ENCODE measurements at regions not wholly inside any gene's neighbourhood (a gene's known extent, or its start where the extent isn't known, plus 50 kb on each side); places are given as distances from the start of the nearest gene placed in this dataset.
"Not testable (repeated sequence)": the region's sequence is repeated elsewhere in the genome, so short reads cannot be mapped to it uniquely, and the experiment has no call there.

GRCh38 chr18:43982582-43982981 lies 698.1 kb upstream of the SETBP1 start:
- ATAC-seq (no peak), DNase-seq (ENCODE audit: low spot score) (no peak)
- H3K9me3 Mint-ChIP-seq = peaks cover 33% of the 10 kb centered on the region
- H3K4me3 Mint-ChIP-seq = no peak overlapping the region
- no peak overlapping the region for H3K27ac Mint-ChIP-seq
- H3K36me3 Mint-ChIP-seq = peaks cover 17% of the 10 kb centered on the region
- POLR2A ChIA-PET = no interaction called here
- no peaks in the 10 kb centered on the region for H3K4me1 Mint-ChIP-seq
- TF ChIP-seq CREB1 (CRISPR knock-in tag; IDR thresholded peaks at IDR 0.05) (no peak), GTF2I (CRISPR knock-in tag; conservative IDR thresholded peaks at IDR 0.05) (no peak), ZNF219 (CRISPR knock-in tag; IDR thresholded peaks at IDR 0.05; ENCODE audit: borderline replicate concordance) (no peak), ZNF425 (CRISPR knock-in tag; conservative IDR thresholded peaks at IDR 0.05) (no peak), AR (CRISPR knock-in tag; IDR thresholded peaks at IDR 0.05) (no peak), IRF2 (CRISPR knock-in tag; IDR thresholded peaks at IDR 0.05; ENCODE audit: borderline replicate concordance, low read depth) (no peak), ATF2 (CRISPR knock-in tag; IDR thresholded peaks at IDR 0.05; ENCODE audit: borderline replicate concordance, low read depth) (no peak), ZNF317 (CRISPR knock-in tag; IDR thresholded peaks at IDR 0.05; ENCODE audit: borderline replicate concordance, low read depth) (no peak), ZNF232 (CRISPR knock-in tag; IDR thresholded peaks at IDR 0.05) (no peak), GABPB1 (CRISPR knock-in tag; IDR thresholded peaks at IDR 0.05) (no peak), MYBL2 (CRISPR knock-in tag; IDR thresholded peaks at IDR 0.05) (no peak), EMX1 (CRISPR knock-in tag; IDR thresholded peaks at IDR 0.05) (no peak), ATF3 (CRISPR knock-in tag; conservative IDR thresholded peaks at IDR 0.05) (no peak), NFATC4 (CRISPR knock-in tag; IDR thresholded peaks at IDR 0.05) (no peak), CDX4 (CRISPR knock-in tag; IDR thresholded peaks at IDR 0.05; ENCODE audit: borderline replicate concordance) (no peak), NR1H2 (CRISPR knock-in tag; IDR thresholded peaks at IDR 0.05) (no peak), ZNF423 (CRISPR knock-in tag; IDR thresholded peaks at IDR 0.05) (no peak)
- CTCF ChIA-PET = no interaction called here
- H3K27me3 Mint-ChIP-seq (ENCODE audit: low read depth) = no peaks in the 10 kb centered on the region; the same call in 1 of the 2 replicates

- H3K4me1 Mint-ChIP-seq; ATAC-seq; H3K27ac Mint-ChIP-seq; CTCF ChIA-PET; POLR2A ChIA-PET; H3K27me3 Mint-ChIP-seq (ENCODE audit: low read depth); H3K4me3 Mint-ChIP-seq; DNase-seq (ENCODE audit: low spot score): not testable (repeated sequence)
- H3K9me3 Mint-ChIP-seq = peaks cover 58% of the 10 kb centered on the region
- H3K36me3 Mint-ChIP-seq = peaks cover 23% of the 10 kb centered on the region
Observed at GRCh38 chr18:43987061-43987460, 693.6 kb upstream of the SETBP1 start.
